HG03159 (cell line): ENCODE measurements at regions not wholly inside any gene's neighbourhood (a gene's known extent, or its start where the extent isn't known, plus 50 kb on each side); places are given as distances from the start of the nearest gene placed in this dataset.

Source experiments
- ATAC-seq: cut with Tn5 transposase; IDR thresholded peaks from one replicate; pipeline ENCODE4 v1.9.1; 2021; ENCODE audit warnings: mild to moderate bottlenecking, moderate library complexity; ENCODE audit not compliant: unreplicated experiment

DNA sequence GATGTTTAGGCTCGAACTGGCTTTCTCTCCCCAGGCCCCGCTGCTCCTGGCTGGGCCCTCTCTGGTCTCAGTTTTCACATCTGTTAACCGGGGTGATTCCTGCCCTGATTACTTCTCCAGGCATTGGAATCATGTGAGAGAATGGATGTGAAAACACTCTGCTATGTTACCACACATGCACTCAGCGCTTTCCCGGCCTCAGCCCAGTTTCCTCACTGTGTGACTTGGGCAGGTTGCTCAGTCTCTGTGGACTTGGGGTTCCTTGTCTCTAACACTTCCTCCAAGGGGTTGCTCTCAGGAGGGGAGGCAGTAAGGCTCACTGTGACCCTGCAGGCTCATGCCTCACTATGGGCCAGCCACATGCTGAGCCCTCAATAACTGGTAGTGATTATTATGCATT is 230.4 kb upstream of the HS6ST1 start:
- no peak for ATAC-seq

DNA sequence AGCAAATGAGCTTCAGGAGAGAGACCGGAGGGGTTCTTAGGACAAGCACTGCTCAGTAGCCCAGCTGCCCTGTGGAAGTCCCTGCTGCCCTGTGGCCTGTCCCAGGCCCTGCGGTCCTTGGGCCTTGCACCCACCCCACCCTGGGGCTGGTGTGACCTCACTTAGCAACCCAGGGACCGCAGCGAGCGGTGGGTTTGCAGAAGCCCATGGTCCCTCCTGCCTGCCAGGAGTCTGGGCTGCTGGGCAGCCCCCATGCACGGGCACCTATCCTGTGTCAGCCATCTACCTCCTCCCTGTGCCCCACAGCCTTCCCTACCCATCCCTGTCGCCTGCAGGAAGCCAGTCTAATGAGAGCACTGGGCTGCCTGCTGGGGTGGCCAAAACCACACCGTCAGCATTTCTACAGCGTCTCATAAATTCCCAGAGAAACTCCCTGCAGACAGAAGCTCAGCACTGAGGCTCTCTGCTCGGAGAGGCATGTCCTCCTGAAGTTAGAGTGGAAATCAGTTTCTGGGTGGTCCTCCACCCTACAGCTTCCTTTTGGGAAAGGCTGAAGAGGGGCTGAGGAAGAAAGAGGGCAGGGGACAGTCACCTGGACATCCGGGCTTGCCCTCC is 231.1 kb upstream of the HS6ST1 start:
- ATAC-seq: no peak

DNA sequence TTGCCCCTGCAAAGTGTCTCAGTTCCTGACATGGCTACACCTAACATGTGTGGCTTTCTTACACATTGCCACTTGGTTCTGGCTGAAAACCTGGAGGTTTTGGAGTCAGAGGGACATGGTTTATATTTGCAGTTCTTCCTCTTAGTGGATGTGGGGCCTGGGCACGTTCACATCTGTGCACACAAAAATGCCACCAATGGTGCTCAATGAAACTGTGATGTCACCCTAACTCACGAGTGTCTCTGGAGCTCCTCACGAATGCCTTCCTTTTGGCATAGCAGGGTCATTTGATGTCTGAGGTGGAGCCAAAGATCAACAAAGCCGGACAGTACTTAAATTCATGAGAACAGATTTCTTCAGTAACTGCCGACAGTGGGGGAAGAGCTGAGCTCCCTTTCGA is 231.7 kb upstream of the HS6ST1 start:
- ATAC-seq: no peak

DNA sequence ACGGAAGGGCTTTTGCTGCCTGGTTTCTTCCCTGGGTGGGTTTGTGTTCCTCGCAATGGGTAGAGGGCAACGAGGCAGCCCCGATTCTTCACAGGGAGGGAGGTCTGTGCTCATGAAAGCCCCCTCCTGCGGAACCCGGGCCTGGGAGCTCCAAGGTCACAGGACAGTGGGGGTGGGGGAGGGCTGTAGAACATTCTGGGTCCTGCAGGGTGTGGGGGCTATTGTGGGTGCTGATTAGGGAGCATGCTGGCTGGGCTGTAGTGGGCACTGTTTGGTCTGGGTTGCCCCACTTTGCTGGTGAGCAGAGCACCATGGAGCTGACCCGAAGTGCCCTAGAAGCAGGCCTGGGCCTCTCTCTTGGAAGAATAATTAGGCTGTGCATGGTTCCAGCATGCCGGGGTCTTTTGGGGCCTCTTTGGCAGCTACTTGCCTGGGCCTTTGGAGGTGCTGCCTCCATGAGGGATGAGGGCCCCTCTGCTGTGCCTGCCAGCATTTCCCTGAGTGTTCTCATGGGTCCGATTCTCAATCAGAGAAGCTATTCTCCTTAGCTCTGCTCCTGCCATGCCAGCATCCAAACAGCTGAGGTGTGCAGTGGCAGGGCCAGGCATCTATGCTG is 232.2 kb upstream of the HS6ST1 start:
- no peak for ATAC-seq

DNA sequence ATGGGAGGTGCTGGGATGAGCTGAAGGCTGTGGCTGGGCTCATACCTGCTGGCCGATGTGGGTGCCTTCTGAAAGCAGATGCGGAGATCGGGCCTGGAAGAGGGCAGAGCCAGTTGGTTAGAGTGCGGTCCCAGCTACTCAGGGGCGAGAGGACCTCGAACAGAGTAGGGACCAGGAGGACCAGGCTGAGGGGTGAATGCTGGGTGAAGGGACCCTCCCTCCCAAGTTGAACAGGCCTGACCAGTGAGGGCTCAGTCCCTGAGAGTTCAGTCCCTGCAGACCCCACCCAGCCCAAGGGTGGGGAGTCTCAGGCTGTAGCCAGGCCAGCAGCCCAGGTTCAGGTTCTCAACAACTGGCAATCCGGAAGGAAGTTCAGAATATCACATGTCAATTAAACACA is 232.8 kb upstream of the HS6ST1 start:
- ATAC-seq: no peak

DNA sequence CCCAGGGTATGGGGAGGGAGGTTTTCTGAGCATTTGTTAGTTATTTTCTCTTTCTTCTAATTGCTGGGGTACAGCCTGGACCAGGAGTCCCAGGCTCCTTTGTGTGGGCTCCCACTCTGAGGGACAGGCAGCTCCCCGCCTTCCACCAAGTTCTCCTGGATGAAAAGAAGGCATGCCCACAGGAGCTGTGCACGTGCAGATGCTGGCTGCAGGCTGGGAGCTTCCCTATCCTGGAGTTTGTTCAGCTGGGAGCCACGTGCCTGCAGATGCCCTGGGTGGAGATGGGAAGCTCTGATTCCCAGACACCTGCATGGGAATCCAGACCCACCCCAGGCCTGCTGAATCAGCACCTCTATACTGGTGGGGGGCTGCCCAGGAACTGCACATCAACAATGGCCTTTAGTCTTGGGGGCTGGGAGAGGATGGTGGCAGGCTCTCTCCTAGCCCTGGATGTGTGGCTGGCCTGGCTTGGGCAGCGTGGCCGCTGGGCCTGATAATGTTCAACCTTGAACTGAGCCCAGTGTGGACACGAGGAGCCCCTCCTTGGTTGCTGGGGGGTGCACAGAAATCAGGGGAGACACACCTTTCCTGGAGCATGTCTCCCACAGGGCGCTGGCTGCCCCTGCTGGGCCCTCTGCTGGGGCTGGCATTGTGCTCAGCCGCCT is 233.6 kb upstream of the HS6ST1 start:
- no peak for ATAC-seq

DNA sequence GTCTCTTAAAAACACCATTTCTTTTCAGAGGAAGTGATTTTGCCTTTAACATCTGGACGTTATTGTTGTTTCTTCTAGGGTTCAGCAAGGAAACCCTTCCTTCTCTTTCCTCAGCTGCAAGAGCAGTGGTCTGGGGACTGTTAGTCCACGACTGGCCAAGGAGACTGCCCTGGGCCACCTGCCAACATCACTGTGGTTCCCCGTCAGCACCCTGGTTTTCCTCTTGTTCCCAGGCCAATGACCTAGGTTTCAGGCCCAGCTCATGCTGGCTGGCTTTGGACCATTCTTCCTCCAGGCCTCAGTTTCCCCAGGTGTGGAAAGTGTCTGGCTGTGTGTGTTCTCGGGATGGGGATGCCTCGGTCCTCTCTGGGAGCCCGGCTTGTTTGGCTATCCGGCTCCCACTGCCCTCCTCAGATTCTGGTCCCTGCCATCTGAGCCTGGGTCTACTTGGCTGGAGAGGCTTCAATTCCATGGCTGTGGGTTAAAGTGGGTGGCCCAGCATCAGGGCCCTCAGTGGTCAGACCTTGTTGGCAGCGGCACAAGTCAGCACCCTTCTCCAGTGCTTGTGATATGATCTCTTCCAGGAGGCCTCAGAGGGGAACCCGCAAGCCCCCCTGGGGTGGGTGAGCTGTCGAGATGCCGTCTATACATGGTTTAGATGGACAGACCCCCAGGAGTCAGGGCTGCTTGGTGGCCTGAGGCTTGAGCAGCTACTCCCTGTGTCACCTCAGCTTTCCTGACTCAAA is 234.3 kb upstream of the HS6ST1 start:
- ATAC-seq: no peak

DNA sequence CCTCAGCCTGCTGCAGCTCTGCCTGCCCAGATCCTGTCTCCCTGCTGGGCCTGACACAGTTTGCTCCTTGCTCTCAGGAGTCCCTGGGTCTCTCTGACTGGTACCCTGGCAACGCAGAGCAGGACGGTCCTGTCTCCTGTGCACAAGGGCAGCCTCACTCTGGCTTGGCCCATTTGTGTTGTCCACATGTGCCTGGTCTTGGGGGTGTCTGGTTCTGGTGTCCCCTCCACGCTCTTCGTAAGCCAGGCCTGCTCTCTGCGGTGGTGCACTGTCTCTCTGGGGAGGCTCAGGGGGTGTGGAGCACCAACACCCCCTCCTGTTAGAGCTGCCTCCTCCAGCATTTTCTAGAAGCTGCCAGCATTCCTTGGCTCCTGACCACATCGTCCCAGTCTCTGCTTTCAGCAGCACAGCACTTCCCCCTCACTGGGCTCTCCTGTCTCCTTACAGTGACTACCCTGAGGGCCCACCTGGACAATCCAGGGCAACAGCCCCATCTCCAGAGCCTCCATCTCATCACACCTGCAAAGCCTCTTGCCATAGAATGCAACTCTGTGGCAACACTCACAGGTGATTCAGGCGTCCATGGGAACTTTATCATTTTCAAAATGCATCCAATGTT is 235.6 kb upstream of the HS6ST1 start:
- ATAC-seq: no peak

DNA sequence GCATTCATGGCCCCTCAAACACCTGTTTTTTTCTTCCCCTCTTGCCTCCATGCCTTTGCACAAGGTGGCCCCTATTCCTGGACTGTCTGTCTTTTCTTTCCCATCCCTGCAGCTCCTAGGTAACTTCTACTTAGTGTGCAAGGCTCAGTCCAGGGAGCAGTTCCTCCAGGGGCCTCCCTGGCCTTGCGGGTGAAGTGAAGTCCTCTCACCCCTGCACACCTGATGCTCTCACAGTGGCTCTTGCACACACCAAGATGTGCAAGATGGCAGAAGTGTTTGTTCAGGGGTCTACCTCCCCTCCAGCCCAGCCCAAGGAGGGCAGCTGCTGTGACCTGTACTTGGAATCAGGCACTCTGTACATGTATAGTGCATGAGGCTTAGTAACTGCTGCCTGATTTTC is 236.8 kb upstream of the HS6ST1 start:
- ATAC-seq: no peak

DNA sequence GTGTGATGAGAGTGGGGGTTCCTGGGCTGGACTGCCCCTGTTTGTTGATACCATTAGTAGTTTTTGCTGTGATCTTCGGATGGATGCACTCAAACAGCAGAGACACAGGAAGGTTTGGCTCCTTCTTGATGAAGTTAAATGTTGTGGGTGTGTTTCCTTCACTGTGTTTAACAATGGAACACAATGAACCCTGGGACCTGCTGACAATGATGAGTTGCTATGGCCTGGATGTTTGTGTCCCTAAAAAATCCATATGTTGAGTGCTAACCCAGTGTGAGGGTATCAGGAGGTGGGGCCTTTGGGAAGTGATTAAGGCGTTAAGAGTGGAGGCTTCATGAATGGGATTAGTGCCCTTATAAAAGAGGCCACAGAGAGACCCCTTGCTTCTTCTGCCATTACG is 237.4 kb upstream of the HS6ST1 start:
- no peak for ATAC-seq

DNA sequence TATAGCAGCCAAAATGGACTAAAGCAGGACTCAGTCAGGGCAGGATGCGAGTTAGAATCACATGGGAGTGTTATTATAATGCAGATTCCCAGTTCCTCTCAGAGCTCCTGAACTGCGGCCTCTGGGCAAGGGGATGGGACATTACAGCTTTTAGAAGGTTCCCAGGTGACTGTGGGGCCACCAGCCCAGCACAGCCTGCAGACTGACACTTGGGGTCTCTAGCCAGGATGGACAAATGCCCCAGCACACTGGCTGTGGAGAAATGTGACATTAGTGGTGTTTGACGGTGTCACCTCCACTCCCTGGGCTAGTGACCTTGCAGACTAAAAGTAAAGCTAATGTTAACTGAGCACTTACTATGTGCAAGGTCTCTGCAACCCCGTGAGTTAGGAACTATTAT is 238.0 kb upstream of the HS6ST1 start:
- ATAC-seq: no peak

DNA sequence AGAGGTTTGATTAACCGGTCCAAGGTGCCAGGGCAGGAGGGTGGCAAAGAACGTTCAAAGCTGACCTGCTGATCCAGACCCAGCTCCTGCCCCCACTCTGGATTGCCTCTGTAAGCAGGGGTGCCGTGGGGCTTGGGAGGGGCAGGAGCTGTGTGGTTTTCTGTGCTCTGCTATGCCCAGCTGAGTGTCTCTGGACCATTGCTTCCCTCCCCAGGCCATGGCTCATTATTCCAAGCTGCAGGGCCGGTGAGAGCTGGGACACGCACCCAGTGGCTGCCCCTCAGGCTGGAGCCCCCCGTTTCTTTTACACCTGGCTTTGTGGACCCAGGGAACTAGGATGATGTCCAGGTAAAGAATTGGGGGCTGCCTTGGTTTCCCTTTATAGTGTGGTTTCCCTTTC is 238.4 kb upstream of the HS6ST1 start:
- no peak for ATAC-seq

DNA sequence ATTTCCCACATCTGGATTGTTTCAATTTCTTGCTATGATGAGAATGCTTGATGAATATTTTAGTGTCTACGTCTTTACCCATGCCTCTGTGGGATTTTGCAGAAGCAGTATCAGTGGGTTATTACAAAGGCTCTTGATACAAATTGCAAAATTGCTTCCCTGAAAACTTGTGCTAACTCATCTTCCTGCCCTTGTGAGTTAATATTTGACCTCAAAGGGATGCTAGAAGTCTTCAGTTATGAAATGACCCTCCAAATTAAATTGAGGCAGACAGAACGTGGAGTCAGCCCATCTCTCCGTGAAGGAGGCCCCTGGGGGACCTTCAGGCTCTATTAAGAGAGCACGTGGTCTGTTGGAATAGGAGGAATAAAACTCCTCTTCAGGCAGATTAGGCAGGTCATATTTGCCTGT is 239.2 kb upstream of the HS6ST1 start:
- no peak for ATAC-seq

DNA sequence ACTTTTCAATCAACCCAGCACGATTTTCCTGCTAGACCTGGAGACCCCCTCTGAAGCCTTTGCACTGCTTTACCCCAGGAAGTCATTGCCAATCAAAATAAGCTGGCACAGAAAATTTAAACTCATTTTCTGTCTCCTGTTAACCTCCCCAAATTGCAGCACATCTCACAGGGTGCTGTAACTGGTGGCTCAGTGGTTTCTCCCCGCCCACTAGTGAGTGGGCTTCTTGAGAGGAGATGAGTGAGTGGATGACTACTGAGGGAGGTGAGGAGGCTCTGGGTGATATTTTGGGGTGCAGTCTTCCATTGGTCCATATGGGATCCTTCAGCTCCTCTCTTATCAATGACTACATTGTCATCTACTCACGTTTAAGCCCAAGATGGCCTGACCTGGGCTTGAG is 239.8 kb upstream of the HS6ST1 start:
- no peak for ATAC-seq

DNA sequence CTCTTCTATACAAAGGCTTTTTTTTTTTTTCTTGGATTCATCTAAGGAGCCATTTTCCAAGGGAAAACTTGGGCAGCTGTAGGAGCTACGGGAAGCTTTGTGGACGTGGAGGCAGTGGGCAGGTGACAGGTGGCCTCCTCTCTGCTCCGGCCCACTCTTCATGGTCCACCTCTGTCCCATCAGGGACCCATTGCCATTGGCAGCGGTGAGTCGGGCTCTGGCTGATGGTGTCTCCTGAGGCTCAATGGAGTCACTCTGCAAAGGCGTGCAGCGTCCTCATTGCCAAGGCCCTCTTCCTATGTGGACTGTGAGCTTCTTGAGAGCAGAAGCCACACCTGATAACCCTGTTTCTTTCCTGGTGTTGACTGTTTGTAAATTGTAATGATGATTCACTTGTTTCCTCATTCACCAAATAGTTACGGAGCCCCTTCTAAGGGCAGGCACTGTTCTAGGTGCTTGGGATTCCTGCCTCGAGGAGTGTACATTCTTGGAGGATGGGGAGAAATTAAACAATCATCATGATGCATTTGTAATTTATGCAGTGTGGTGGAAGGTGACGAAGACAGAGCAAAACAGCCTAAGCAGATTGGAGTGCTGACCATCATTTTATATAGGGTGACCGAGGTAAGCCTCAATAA is 240.3 kb upstream of the HS6ST1 start:
- no peak for ATAC-seq

DNA sequence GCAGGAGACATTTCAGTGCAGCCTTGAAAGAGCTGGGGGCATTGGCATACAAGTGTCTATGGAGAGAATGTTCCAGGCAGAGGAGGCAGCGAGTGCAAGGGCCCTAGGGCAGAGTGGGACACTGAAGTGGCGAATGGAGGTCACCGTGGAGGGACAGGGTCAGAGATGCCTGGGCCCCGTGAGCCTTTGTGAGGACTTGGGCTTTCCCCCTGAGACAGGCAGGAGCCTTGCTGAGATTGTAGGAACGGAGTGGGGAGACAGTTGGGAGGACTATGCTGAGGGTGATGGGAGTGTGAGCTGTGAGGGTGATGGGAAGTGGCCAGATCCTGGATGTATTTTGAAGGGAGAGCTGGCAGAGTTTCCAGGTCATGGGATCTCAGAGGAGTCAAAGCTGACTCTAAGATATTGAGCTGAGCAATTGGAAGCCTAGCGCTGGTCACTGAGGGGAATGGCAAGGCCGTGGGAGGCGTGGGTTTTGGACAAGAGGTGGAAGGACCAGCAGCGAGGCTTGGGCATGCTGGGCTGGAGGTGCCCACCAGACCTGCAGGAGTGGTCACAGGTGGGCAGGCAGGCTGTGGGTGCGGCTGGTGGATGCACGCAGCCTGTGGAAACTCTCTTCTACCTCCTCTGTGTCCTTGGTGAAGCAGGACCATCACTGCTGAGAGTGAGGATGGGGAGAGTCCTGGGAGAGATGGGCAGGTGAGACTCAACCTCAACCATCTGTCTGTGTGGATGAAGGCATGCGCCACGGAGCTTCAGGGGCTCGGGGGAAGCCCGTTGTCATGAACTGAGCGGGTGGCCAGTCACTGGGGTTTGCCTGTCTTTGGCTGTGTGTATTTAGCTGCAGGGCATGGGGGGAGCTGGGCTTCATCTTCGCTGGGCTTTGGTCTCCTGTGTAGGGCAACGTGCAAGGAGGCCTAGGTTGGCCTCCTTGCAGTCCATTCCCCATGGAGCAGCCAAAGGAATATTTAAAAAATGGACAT is 241.2 kb upstream of the HS6ST1 start:
- ATAC-seq: no peak

DNA sequence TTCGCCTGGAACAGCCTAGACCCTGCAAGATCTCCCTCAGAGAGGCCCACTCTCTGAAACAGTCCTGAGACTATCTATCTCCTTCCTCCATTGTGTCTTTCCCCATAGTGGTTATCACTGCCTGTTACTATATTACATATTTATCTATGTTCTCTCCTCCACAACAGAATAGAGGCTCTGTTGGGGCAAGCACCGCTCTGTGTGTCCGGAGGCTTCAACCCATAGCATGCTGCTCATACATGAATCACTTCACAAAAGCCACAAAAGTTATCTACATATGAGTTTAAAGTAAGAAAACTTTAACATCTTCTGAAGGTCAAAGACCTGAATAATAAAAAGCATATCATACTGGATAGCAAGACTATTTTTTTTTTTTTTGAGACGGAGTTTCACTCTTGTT is 242.1 kb upstream of the HS6ST1 start:
- ATAC-seq: no peak

DNA sequence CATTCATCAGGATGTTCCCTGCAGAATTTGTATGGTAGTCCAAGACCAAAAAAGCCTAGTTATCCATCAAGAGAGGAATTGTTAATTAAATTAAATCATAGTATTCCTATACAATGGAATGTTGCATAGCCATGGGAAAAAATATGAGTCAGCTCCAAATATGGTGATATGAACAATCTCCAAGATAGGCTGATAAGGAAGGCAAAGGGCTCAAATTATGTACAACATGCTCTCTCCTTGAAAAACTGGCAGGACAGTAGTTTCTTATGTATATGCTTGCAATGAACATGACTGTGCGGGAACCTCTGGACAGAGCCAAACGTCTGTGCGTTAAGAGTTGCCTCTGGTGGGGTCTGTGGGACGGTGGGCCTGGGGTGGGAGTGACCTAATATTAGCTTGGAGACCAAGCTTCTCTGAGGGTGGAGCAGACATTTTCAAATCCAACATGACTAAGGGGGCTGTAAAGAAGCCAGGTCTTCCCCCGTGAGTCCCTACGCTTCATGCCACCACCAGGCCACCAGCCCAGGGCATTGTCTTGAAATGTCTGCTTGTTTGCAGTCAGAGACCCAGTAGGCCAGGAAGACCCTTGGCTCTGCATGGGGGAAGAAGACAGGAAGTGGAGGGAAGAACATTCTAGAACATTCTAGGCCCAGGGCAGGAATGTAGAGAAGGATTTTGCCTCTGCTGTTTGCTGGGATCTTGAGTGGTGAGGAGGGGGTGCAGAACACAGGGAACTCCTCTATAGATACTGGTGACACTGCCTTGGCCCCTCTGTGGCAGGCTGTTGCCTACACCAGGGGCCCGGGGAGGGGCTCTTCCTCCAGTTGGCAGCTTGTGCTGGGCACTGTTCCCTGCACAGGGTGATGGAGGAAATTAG is 244.0 kb upstream of the HS6ST1 start:
- no peak for ATAC-seq

DNA sequence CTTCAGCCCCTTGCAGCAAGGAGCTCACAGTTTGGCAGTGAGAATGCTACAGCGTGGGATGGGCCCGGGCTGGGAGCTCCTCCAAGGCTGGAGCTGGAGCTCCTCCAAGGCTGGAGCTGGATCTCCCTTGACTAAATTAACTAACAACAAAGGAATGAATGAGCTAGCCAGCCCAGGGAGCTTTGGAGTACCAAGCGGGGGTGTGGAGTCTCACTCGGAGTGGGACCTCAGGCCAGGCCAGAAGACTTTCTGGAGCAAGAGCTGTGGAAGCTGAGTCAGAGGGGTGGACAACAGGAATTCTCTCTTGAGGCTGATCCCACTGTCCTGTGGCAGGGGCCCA is 244.7 kb upstream of the HS6ST1 start:
- ATAC-seq: no peak
